KMS-11 (cell line): ENCODE measurements at regions not wholly inside any gene's neighbourhood (a gene's known extent, or its start where the extent isn't known, plus 50 kb on each side); places are given as distances from the start of the nearest gene placed in this dataset.

Source experiments
- H2AFZ ChIP-seq: fragments of 200-600 bp; sonication (generic); 2 replicates; pipeline ENCODE4 v1.6.1; 2016; ENCODE audit warnings: antibody characterized with exemption, mixed run types, low read depth
- H3K27ac ChIP-seq: fragments of 200-600 bp; sonication (generic); 2 replicates; pipeline ENCODE4 v1.6.1; 2016; ENCODE audit warnings: mild to moderate bottlenecking, mixed run types
- H3K27me3 ChIP-seq: fragments of 200-600 bp; sonication (generic); 2 replicates; pipeline ENCODE4 v1.6.1; 2017; ENCODE audit warnings: mild to moderate bottlenecking, low read depth, mixed run types, moderate library complexity; ENCODE audit not compliant: insufficient read depth
- H3K36me3 ChIP-seq: fragments of 200-600 bp; sonication (generic); 2 replicates; pipeline ENCODE4 v1.6.1; 2017; ENCODE audit warnings: mild to moderate bottlenecking, mixed run types; ENCODE audit not compliant: insufficient read depth
- H3K4me1 ChIP-seq: fragments of 200-600 bp; sonication (generic); 2 replicates; pipeline ENCODE4 v1.6.1; 2016; ENCODE audit warnings: mild to moderate bottlenecking, low read depth, mixed run types; ENCODE audit not compliant: poor library complexity, severe bottlenecking
- H3K4me2 ChIP-seq: fragments of 200-600 bp; sonication (generic); 2 replicates; pipeline ENCODE4 v1.7.0; 2016; ENCODE audit warnings: mild to moderate bottlenecking, mixed run types
- H3K4me3 ChIP-seq: fragments of 200-600 bp; sonication (generic); IDR thresholded peaks from 2 replicates; pipeline ENCODE4 v1.6.1; 2017; ENCODE audit warnings: low read depth, low read length, mixed read lengths; ENCODE audit not compliant: insufficient read depth
- H3K79me2 ChIP-seq: fragments of 200-600 bp; sonication (generic); 2 replicates; pipeline ENCODE4 v1.6.1; 2016; ENCODE audit warnings: low read depth, mixed run types; ENCODE audit not compliant: insufficient read depth
- H3K9ac ChIP-seq: fragments of 200-600 bp; sonication (generic); 2 replicates; pipeline ENCODE4 v1.6.1; 2016; ENCODE audit warnings: mild to moderate bottlenecking, mixed run types
- H4K20me1 ChIP-seq: fragments of 200-600 bp; sonication (generic); 2 replicates; pipeline ENCODE4 v1.6.1; 2016; ENCODE audit warnings: mild to moderate bottlenecking, mixed run types; ENCODE audit not compliant: insufficient read depth
- TF ChIP-seq, protein P1 (sequence below): fragments of 200-600 bp; sonication (generic); conservative IDR thresholded peaks from 2 replicates; pipeline ENCODE4 v1.6.1; 2017; ENCODE audit warnings: low read depth, mild to moderate bottlenecking, antibody characterized with exemption, low read length, moderate library complexity, mixed read lengths

DNA sequence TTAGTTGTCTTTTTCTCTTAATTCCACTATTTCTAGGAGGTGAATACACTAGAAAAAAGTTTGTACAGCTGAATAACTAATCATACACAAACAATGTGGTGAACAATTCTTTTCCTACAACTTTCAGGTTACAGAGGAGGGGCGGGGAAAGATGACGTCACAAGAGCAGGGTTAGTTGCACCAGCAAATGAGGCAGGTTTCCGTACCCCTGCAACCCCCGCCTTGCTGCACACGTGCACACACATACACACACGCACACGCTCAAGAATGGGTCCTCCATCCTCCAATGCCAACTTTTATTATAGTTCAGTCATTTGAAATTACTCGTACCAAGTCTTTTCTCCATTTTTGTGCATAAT is 122.8 kb downstream of the ARL4C start:
- H4K20me1 ChIP-seq = no peaks in the 10 kb centered on the region
- H3K4me1 ChIP-seq = no peaks in the 10 kb centered on the region
- no peak overlapping the region for H3K27ac ChIP-seq
- H3K79me2 ChIP-seq = no peaks in the 10 kb centered on the region
- H3K27me3 ChIP-seq = no peaks in the 10 kb centered on the region
- H2AFZ ChIP-seq = no peak overlapping the region
- TF ChIP-seq, protein P1, sequence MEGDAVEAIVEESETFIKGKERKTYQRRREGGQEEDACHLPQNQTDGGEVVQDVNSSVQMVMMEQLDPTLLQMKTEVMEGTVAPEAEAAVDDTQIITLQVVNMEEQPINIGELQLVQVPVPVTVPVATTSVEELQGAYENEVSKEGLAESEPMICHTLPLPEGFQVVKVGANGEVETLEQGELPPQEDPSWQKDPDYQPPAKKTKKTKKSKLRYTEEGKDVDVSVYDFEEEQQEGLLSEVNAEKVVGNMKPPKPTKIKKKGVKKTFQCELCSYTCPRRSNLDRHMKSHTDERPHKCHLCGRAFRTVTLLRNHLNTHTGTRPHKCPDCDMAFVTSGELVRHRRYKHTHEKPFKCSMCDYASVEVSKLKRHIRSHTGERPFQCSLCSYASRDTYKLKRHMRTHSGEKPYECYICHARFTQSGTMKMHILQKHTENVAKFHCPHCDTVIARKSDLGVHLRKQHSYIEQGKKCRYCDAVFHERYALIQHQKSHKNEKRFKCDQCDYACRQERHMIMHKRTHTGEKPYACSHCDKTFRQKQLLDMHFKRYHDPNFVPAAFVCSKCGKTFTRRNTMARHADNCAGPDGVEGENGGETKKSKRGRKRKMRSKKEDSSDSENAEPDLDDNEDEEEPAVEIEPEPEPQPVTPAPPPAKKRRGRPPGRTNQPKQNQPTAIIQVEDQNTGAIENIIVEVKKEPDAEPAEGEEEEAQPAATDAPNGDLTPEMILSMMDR = no peak
- no peaks in the 10 kb centered on the region for H3K36me3 ChIP-seq
- no peak overlapping the region for H3K4me3 ChIP-seq
- no peak overlapping the region for H3K4me2 ChIP-seq
- no peak overlapping the region for H3K9ac ChIP-seq

- Histone ChIP-seq H3K79me2 (no peaks in the 10 kb centered on the region), H3K27ac (no peak overlapping the region), H3K27me3 (no peaks in the 10 kb centered on the region), H3K4me2 (no peak overlapping the region), H3K4me3 (no peak overlapping the region), H2AFZ (no peak overlapping the region), H3K4me1 (no peaks in the 10 kb centered on the region), H4K20me1 (no peaks in the 10 kb centered on the region), H3K36me3 (no peaks in the 10 kb centered on the region), H3K9ac (no peak overlapping the region)
- TF ChIP-seq, protein P1 = no peak
Measured at GRCh38 chr2:234373481-234374149, 123.3 kb downstream of the ARL4C start.

- Histone ChIP-seq H3K9ac (no peak overlapping the region), H3K36me3 (no peaks in the 10 kb centered on the region), H3K4me1 (no peaks in the 10 kb centered on the region), H3K79me2 (no peaks in the 10 kb centered on the region), H2AFZ (no peak overlapping the region), H3K4me3 (no peak overlapping the region), H4K20me1 (no peaks in the 10 kb centered on the region), H3K27me3 (no peaks in the 10 kb centered on the region), H3K4me2 (no peak overlapping the region), H3K27ac (no peak overlapping the region)
- TF ChIP-seq, protein P1 = no peak
Measured at GRCh38 chr2:234373060-234373459, 123.8 kb downstream of the ARL4C start.

DNA sequence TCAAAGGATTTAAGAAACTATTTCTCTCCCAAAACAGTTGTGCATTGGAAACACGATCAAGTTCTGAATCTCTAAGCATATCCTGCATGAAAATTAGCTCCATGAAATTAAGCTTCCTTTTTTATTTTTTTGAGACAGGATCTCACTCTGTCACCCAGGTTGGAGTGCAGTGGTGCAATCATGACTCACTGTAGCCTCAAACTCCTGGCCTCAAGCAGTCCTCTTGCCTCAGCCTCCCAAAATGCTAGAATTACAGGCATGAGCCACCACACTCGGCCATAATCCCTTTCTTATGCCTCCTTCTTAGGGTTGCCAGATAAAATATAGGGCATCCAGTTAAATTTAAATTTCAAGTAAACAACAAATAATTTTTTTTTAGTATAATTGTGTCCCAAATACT is 124.4 kb downstream of the ARL4C start:
- Histone ChIP-seq H3K79me2 (no peaks in the 10 kb centered on the region), H3K4me3 (no peak overlapping the region), H3K4me2 (no peak overlapping the region), H3K27me3 (no peaks in the 10 kb centered on the region), H3K4me1 (no peaks in the 10 kb centered on the region), H3K9ac (no peak overlapping the region), H4K20me1 (no peaks in the 10 kb centered on the region), H3K27ac (no peak overlapping the region), H3K36me3 (no peaks in the 10 kb centered on the region), H2AFZ (no peak overlapping the region)
- TF ChIP-seq, protein P1 = no peak
